A549 (cell line): ENCODE measurements at regions not wholly inside any gene's neighbourhood (a gene's known extent, or its start where the extent isn't known, plus 50 kb on each side); places are given as distances from the start of the nearest gene placed in this dataset.

ENCODE experiments used
- ATAC-seq, 2 experiments: fragments of 200-7000 bp in 1 of 2; fragments of >200 bp in 1 of 2; cut with Nextera tagmentation in 1 of 2; cut with Tn5 transposase in 1 of 2; 3 replicates each; pipeline versions ENCODE4 v1.8.0 to v1.9.1; 2018 to 2020; ENCODE audit warnings: mild to moderate bottlenecking in 1 of 2, moderate library complexity in 1 of 2
- CTCF ChIA-PET: fragments of 300-600 bp; sonication (Branson Sonifier 250); formaldehyde crosslinking; extraction: SDS; loops from one replicate; lab custom pipeline; 2021; ENCODE audit warnings: antibody characterized with exemption, inconsistent platforms; lab: Yijun Ruan, JAX
- POLR2A ChIA-PET: fragments of 350-600 bp; formaldehyde crosslinking; extraction: SDS; loops from one replicate; lab custom pipeline; 2021; ENCODE audit warnings: antibody characterized with exemption, inconsistent platforms; lab: Yijun Ruan, JAX
- DNase-seq, 2 experiments: peaks; one replicate each; pipeline versions ENCODE4 v3.0.0 to v3.0.0-alpha.2; 2011 to 2016; ENCODE audit warnings: low read depth in 1 of 2, low spot score in 1 of 2
- FAIRE-seq: peaks from 2 replicates; lab custom pipeline; 2011; peaks lifted over from hg19 to GRCh38; lab: Jason Lieb, UNC
- H3K27ac ChIP-seq, 2 experiments: fragments of >200 bp; sonication (Bioruptor Twin); formaldehyde crosslinking; 3 replicates each; pipeline ENCODE4 v1.5.1; 2016 to 2017
- H3K4me1 ChIP-seq: fragments of >200 bp; sonication (Bioruptor Twin); formaldehyde crosslinking; 3 replicates; pipeline ENCODE4 v1.6.1; 2016
- H3K4me2 ChIP-seq: fragments of >200 bp; sonication (Bioruptor Twin); formaldehyde crosslinking; 3 replicates; pipeline ENCODE4 v1.6.1; 2016
- H3K4me3 ChIP-seq: fragments of >200 bp; sonication (Bioruptor Twin); formaldehyde crosslinking; 3 replicates; pipeline ENCODE4 v1.5.1; 2016
- H3K9me3 ChIP-seq: fragments of >200 bp; sonication (Bioruptor Twin); formaldehyde crosslinking; 3 replicates; pipeline ENCODE4 v1.6.1; 2016
- CBX2 ChIP-seq: fragments of 200-600 bp; sonication (generic); IDR thresholded peaks from 2 replicates; pipeline ENCODE4 v1.6.1; 2016; ENCODE audit warnings: low read depth, mild to moderate bottlenecking, borderline replicate concordance
- CHD2 ChIP-seq: fragments of 150-350 bp; IDR thresholded peaks from 2 replicates; pipeline ENCODE4 v1.6.1; 2014; ENCODE audit warnings: low read length; ENCODE audit not compliant: partially characterized antibody
- FOXS1 ChIP-seq: fragments of 250-450 bp; sonication (Bioruptor Pico); IDR thresholded peaks from 2 replicates; pipeline ENCODE4 v1.5.0; 2020; ENCODE audit warnings: mild to moderate bottlenecking, moderate library complexity
- HDAC2 ChIP-seq: fragments of 200-600 bp; sonication (generic); IDR thresholded peaks from 2 replicates; pipeline ENCODE4 v1.6.1; 2016
- HOXA7 ChIP-seq: fragments of 250-450 bp; sonication (Bioruptor Pico); IDR thresholded peaks from 2 replicates; pipeline ENCODE4 v1.5.0; 2020; ENCODE audit warnings: mild to moderate bottlenecking, moderate library complexity
- HOXB13 ChIP-seq: fragments of 250-450 bp; sonication (Bioruptor Pico); IDR thresholded peaks from 2 replicates; pipeline ENCODE4 v1.5.0; 2020; ENCODE audit warnings: low read depth, mild to moderate bottlenecking, moderate library complexity
- JUN ChIP-seq, 2 experiments: fragments of >200 bp; sonication (Bioruptor Twin); formaldehyde crosslinking; IDR thresholded peaks; 2 replicates in 1 of 2; 3 replicates in 1 of 2; pipeline ENCODE4 v1.6.1; 2016 to 2017
- PHF8 ChIP-seq: fragments of 200-600 bp; sonication (generic); IDR thresholded peaks from 2 replicates; pipeline ENCODE4 v1.6.1; 2016; ENCODE audit warnings: low read depth, mild to moderate bottlenecking, antibody characterized with exemption, moderate library complexity, borderline replicate concordance
- RARB ChIP-seq: fragments of 250-450 bp; sonication (Bioruptor Pico); IDR thresholded peaks from 2 replicates; pipeline ENCODE4 v1.8.0; 2021; ENCODE audit warnings: mild to moderate bottlenecking, moderate library complexity
- RNF2 ChIP-seq: fragments of 200-600 bp; sonication (generic); IDR thresholded peaks from 2 replicates; pipeline ENCODE4 v1.6.1; 2016; ENCODE audit warnings: low read depth, mild to moderate bottlenecking, antibody characterized with exemption, moderate library complexity, borderline replicate concordance
- TP53 ChIP-seq: fragments of 250-450 bp; sonication (Bioruptor Pico); IDR thresholded peaks from 2 replicates; pipeline ENCODE4 v1.5.0; 2021; ENCODE audit warnings: mild to moderate bottlenecking, moderate library complexity
- ZC3H11A ChIP-seq: fragments of 450-650 bp; IDR thresholded peaks from 2 replicates; pipeline ENCODE4 v1.6.1; 2014; ENCODE audit warnings: antibody characterized with exemption, mild to moderate bottlenecking
- ZFP36 ChIP-seq: fragments of 450-650 bp; IDR thresholded peaks from 2 replicates; pipeline ENCODE4 v1.6.1; 2014; ENCODE audit warnings: borderline replicate concordance; ENCODE audit not compliant: partially characterized antibody
- ZSCAN20 ChIP-seq: fragments of 250-450 bp; sonication (Bioruptor Pico); IDR thresholded peaks from 2 replicates; pipeline ENCODE4 v1.8.0; 2022; ENCODE audit warnings: mild to moderate bottlenecking, moderate library complexity
- WGBS: methylation state at CpG from one replicate; pipeline ENCODE4 v1.1.6; 2017; ENCODE audit errors: missing lambda C conversion rate; 5-methylcytosine and 5-hydroxymethylcytosine counted together
- TF ChIP-seq, protein P1 (sequence below): IDR thresholded peaks from 2 replicates; pipeline ENCODE4 v1.6.1; 2012
- TF ChIP-seq, protein P2 (sequence below): IDR thresholded peaks from 2 replicates; pipeline ENCODE4 v1.6.1; 2012; ENCODE audit warnings: low read depth, borderline replicate concordance
- TF ChIP-seq, protein P3 (sequence below): fragments of 250-450 bp; sonication (Bioruptor Pico); IDR thresholded peaks from 2 replicates; pipeline ENCODE4 v1.5.0; 2020; ENCODE audit warnings: low read depth, mild to moderate bottlenecking, moderate library complexity
- TF ChIP-seq, protein P4 (sequence below): fragments of >200 bp; sonication (Bioruptor Twin); formaldehyde crosslinking; IDR thresholded peaks from 3 replicates; pipeline ENCODE4 v1.6.1; 2016
- TF ChIP-seq, protein P5 (sequence below): fragments of >200 bp; sonication (Bioruptor Twin); formaldehyde crosslinking; IDR thresholded peaks from 2 replicates; pipeline ENCODE4 v1.6.1; 2016

DNA sequence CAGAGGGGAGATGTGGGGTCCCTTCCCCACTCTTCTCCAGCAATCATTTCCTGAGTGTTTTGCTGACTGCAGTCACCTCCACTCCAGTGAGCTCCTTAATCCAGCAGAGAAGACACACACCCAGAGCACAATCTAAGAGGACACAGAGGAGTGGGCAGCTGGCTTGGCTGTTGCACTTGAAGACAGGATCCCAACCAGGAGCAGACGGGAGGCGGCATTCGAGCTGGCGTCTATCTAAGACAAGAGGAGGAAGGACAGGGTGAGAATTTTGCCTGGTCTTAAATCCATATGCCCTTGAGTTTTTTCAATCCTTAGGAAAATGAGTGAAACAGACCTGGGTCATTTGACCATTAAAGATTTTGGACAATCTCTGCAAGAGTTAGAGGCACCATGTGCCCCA lies 56.1 kb upstream of the SIM2 start:
- WGBS = 91% methylated on average over 4 of the region's 4 CpGs
- H3K4me2 ChIP-seq = no peak overlapping the region
- no peak for FAIRE-seq

DNA sequence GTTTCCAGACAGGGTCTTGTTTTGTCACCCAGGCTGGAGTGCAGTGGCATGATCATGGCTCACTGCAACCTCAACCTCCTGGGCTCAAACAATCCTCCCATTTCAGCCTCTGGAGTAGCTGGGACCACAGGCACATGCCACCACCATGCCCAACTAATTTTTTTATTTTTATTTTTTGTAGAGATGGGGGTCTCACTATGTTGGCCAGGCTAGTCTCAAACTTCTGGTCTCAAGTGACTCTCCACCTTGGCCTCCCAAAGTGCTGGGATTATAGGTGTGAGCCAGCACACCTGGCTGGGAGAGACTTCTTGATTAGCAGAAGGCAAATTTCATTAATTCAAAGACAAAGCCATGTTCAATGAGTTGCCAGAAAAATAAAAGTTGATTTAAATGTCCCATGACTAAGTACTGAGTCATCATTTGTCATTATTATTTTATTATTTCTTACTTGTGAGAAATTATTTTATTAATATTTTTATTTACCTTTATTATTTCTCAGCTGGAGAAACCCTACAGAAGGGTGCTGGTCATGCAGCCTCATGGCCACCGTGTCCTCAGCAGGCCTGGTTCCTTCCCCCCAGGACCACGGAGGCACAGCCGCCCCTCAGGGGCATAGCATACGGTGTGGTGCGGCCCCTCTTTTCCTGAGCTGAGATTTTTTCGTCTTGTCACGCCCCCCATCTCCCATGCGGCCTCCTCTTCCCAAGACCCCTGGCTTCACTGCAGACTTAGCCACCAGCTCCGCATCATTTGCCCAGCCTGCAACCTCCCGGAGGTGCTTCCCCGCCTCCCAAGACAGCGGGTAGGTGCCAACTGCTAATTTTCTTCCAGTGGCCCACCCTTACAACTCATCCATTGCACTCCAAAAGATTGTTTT lies 55.3 kb upstream of the SIM2 start:
- no peak for FAIRE-seq

More for the DNA sequence above, 56.1 kb upstream of the SIM2 start:
- peaks cover 6% of the 10 kb centered on the region for H3K4me1 ChIP-seq
- POLR2A ChIA-PET = no interaction called here
- DNase-seq (no peak), ATAC-seq (no peak)
- H3K27ac ChIP-seq = no peak overlapping the region
- CTCF ChIA-PET = interaction anchor here (1.5 kb wide), 1 partner anchor 12 kb away, joined by 6 read pairs; no protein-coding TSS in a partner anchor
- H3K4me3 ChIP-seq = no peak overlapping the region
- TF ChIP-seq RARB (CRISPR knock-in tag) = no peak
- TF ChIP-seq, all 56 proteins: peak for 0
- no peaks in the 10 kb centered on the region; the same call in 2 of the 3 replicates for H3K9me3 ChIP-seq

DNA sequence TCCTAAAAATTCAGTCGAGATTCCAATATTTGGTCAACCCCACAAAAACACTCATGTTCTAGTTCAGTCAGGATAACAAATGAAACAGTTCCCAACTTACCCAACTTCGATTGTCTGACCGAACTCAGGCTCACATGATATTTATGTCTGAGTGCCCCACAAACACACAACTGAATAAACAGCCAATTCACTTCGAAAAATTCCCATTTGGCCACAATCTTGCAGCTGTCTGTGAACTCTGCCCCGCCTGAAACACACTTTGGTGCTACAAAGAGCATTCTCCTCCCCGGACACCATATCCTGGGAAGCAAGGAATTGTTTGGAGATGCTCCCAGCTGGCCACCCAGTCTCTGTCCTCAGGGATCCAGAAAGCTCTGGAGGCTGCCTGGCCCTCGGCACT lies 52.9 kb upstream of the SIM2 start:
- H3K27ac ChIP-seq = no peak overlapping the region
- peaks cover 10% of the 10 kb centered on the region for H3K4me1 ChIP-seq
- POLR2A ChIA-PET = no interaction called here
- FAIRE-seq (no peak), DNase-seq (no peak), ATAC-seq (no peak)
- H3K4me2 ChIP-seq = no peak overlapping the region
- TF ChIP-seq, protein P1, sequence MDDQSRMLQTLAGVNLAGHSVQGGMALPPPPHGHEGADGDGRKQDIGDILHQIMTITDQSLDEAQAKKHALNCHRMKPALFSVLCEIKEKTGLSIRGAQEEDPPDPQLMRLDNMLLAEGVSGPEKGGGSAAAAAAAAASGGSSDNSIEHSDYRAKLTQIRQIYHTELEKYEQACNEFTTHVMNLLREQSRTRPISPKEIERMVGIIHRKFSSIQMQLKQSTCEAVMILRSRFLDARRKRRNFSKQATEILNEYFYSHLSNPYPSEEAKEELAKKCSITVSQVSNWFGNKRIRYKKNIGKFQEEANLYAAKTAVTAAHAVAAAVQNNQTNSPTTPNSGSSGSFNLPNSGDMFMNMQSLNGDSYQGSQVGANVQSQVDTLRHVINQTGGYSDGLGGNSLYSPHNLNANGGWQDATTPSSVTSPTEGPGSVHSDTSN = no peak
- TF ChIP-seq HOXB13 (no peak), CBX2 (no peak), JUN (IDR thresholded peaks at IDR 0.05) (no peak), FOXS1 (CRISPR knock-in tag) (no peak)
- TF ChIP-seq, protein P2, sequence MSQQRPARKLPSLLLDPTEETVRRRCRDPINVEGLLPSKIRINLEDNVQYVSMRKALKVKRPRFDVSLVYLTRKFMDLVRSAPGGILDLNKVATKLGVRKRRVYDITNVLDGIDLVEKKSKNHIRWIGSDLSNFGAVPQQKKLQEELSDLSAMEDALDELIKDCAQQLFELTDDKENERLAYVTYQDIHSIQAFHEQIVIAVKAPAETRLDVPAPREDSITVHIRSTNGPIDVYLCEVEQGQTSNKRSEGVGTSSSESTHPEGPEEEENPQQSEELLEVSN = no peak
- CTCF ChIA-PET = no interaction called here
- no peaks in the 10 kb centered on the region for H3K9me3 ChIP-seq
- 69% methylated on average over 7 of the region's 7 CpGs for WGBS
- no peak overlapping the region for H3K4me3 ChIP-seq

More for the DNA sequence above, 55.3 kb upstream of the SIM2 start:
- Histone ChIP-seq H3K4me1 (peaks cover 10% of the 10 kb centered on the region), H3K9me3 (no peaks in the 10 kb centered on the region), H3K27ac (no peak overlapping the region), H3K4me3 (no peak overlapping the region)
- POLR2A ChIA-PET = no interaction called here
- CTCF ChIA-PET = interaction anchor here (1.1 to 1.5 kb wide), 3 partner anchors 13 to 56 kb away, joined by 3 to 6 read pairs (median 4); no protein-coding TSS in a partner anchor
- DNase-seq = no peak
- TF ChIP-seq, protein P3, sequence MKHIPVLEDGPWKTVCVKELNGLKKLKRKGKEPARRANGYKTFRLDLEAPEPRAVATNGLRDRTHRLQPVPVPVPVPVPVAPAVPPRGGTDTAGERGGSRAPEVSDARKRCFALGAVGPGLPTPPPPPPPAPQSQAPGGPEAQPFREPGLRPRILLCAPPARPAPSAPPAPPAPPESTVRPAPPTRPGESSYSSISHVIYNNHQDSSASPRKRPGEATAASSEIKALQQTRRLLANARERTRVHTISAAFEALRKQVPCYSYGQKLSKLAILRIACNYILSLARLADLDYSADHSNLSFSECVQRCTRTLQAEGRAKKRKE (CRISPR knock-in tag) = no peak
- TF ChIP-seq, all 56 proteins: peak for 0
- WGBS = 88% methylated on average over 12 of the region's 12 CpGs
- H3K4me2 ChIP-seq = no peak overlapping the region
- no peak for ATAC-seq

DNA sequence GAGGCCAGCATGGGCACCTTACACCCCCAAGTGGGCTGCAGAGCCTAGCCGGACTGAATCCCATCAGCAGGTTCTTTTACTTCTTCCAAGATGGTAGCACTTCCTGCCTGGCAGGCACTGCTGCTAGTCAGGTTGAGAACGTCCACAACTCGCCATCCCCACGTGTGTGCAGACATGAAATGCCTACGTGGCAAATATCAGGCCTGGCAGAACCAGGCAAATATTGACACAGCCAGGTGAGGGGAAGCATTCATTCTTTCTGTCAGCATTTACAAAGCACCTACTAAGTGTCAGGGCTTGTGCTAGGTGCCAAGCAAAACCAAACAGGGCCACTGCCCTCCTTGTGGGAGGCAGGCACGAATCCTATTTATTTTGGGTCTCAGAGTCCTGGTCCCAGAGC lies 52.3 kb upstream of the SIM2 start:
- H3K27ac ChIP-seq = peak overlapping the region in 1 of 2 experiments; percentile 76; a peak in 1 of 6 replicates
- 88% methylated on average over 6 of the region's 6 CpGs for WGBS
- FAIRE-seq = no peak

More for the DNA sequence above, 52.3 kb upstream of the SIM2 start:
- TF ChIP-seq JUN (IDR thresholded peaks at IDR 0.05) = no peak
- TF ChIP-seq ZC3H11A = no peak
- no peak for TF ChIP-seq PHF8
- no peak for TF ChIP-seq HDAC2
- TF ChIP-seq, protein P4, sequence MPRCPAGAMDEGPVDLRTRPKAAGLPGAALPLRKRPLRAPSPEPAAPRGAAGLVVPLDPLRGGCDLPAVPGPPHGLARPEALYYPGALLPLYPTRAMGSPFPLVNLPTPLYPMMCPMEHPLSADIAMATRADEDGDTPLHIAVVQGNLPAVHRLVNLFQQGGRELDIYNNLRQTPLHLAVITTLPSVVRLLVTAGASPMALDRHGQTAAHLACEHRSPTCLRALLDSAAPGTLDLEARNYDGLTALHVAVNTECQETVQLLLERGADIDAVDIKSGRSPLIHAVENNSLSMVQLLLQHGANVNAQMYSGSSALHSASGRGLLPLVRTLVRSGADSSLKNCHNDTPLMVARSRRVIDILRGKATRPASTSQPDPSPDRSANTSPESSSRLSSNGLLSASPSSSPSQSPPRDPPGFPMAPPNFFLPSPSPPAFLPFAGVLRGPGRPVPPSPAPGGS = no peak
- TF ChIP-seq ZSCAN20 (CRISPR knock-in tag) = no peak
- TF ChIP-seq, protein P5, sequence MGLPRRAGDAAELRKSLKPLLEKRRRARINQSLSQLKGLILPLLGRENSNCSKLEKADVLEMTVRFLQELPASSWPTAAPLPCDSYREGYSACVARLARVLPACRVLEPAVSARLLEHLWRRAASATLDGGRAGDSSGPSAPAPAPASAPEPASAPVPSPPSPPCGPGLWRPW = no peak
- no peak for TF ChIP-seq TP53 (CRISPR knock-in tag)
- no peak for TF ChIP-seq CHD2
- TF ChIP-seq HOXA7 (CRISPR knock-in tag) = no peak
- TF ChIP-seq RNF2 = no peak
- TF ChIP-seq ZFP36 = no peak
- H3K4me2 ChIP-seq = no peak overlapping the region
- ATAC-seq = no peak
- ChIA-PET POLR2A (no interaction called here), CTCF (interaction anchor here (1.1 to 2.3 kb wide), 2 partner anchors 15 to 142 kb away, joined by 3 to 9 read pairs; no protein-coding TSS in a partner anchor)
- H3K9me3 ChIP-seq = no peaks in the 10 kb centered on the region
- no peak overlapping the region for H3K4me3 ChIP-seq
- H3K4me1 ChIP-seq = peaks cover 10% of the 10 kb centered on the region
- DNase-seq = no peak
